ENCODE measurements at regions not wholly inside any gene's neighbourhood (a gene's known extent, or its start where the extent isn't known, plus 50 kb on each side); places are given as distances from the start of the nearest gene placed in this dataset.

DNA sequence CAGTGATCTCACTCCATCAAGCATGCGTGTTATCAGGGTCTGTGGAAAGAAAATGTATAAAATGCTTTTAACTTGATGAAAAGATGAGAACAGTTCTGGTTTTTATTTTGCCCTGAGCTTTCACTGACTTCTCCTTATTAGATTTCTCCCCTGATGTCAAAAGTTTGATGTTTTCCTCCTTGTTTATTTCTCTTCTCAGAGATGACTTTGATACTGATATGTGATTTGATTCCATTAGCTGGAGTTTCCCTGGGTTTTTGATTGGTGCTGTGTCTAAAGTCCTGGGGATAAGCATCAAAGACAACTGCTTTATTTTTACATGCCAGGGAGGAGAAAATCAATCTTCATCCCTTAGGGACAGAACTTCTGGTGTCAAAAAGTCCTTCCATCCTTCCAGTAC is 510.0 kb downstream of the KCTD16 start:
- TF ChIP-seq CTCF (conservative IDR thresholded peaks at IDR 0.05; ENCODE audit: low read depth, low read length) = no peak
- TF ChIP-seq EZH2 (IDR thresholded peaks at IDR 0.05; ENCODE audit: borderline replicate concordance, low read depth, low read length, poor library complexity, severe bottlenecking) = no peak

All from A673 (cell line).